GM13976 (cell line): ENCODE measurements at regions not wholly inside any gene's neighbourhood (a gene's known extent, or its start where the extent isn't known, plus 50 kb on each side); places are given as distances from the start of the nearest gene placed in this dataset.

Source experiments
- DNase-seq: peaks from one replicate; pipeline ENCODE4 v3.0.0; 2012; ENCODE audit warnings: low spot score
- in situ Hi-C: fragments of 300-500 bp; cut with MboI; formaldehyde crosslinking; loops from one replicate; pipeline ENCODE4 v1.12.0; 2022; ENCODE audit warnings: low sequenced_read_pairs, mixed read lengths, inconsistent platforms; ENCODE audit not compliant: unreplicated experiment
- TF ChIP-seq, protein P1 (sequence below): IDR thresholded peaks from 2 replicates; pipeline ENCODE4 v1.5.1; 2012; ENCODE audit warnings: borderline replicate concordance, mild to moderate bottlenecking; ENCODE audit not compliant: insufficient read depth; ENCODE audit errors: extremely low read depth, missing control alignments, control extremely low read depth

DNA sequence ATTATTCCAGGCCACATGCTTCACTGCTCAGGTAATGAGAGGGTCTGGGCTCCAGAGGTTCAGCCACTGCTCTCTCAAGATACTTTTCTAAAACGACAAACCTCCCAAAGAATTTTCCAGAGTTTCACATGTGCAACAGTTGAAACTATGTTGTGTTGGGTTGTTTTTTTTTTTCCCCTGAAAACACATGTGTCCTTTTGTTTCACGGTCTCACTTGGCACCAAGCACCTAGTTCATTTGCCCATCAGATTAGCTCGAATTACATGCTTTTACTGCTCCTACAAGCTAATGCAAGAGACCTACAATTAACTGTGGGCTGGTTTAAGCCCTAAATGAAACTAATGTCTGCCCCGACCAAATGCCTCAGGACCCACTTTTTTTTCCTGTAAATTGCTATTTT is 313.3 kb downstream of the FGFR2 start:
- in situ Hi-C loops: no loop called here
- no peak for DNase-seq
- TF ChIP-seq, protein P1, sequence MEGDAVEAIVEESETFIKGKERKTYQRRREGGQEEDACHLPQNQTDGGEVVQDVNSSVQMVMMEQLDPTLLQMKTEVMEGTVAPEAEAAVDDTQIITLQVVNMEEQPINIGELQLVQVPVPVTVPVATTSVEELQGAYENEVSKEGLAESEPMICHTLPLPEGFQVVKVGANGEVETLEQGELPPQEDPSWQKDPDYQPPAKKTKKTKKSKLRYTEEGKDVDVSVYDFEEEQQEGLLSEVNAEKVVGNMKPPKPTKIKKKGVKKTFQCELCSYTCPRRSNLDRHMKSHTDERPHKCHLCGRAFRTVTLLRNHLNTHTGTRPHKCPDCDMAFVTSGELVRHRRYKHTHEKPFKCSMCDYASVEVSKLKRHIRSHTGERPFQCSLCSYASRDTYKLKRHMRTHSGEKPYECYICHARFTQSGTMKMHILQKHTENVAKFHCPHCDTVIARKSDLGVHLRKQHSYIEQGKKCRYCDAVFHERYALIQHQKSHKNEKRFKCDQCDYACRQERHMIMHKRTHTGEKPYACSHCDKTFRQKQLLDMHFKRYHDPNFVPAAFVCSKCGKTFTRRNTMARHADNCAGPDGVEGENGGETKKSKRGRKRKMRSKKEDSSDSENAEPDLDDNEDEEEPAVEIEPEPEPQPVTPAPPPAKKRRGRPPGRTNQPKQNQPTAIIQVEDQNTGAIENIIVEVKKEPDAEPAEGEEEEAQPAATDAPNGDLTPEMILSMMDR: no peak

DNA sequence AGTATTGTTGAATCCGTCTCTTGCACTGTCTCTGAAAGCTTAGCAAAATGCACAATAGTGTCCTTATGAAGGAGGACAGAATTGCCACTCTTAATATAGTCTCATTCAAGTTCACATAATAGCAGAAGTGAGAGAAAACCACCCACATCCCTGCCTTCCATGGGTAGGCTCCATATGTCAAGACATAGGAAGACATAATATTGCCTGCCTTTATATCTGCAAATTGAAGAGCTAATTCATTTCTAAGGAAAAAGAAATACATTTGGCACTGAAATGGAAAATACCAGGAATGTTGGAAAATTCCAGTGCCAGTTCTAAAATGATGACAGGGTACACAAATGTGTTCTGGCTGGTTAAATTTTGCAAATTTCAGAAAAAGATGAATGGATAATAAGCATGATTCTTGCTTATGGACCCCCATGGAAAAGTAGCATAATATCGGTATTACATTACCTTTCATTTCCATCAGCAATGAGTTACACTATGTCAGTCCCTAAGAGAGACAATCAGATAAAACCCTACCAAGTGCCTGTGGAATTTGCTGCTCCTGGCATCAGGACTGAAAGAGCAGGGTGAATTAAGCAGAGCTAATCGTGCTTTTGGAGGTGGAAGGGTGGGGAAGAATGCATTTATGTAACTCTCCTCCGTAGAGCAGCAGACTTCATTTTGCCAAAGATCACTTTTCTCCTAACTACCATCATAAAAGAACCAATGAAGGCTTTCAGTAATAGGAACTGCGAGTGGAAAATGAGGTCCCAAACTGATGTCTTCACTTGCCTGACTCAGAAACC is 312.6 kb downstream of the FGFR2 start:
- no peak for DNase-seq
- TF ChIP-seq, protein P1: no peak
- in situ Hi-C loops: no loop called here

DNA sequence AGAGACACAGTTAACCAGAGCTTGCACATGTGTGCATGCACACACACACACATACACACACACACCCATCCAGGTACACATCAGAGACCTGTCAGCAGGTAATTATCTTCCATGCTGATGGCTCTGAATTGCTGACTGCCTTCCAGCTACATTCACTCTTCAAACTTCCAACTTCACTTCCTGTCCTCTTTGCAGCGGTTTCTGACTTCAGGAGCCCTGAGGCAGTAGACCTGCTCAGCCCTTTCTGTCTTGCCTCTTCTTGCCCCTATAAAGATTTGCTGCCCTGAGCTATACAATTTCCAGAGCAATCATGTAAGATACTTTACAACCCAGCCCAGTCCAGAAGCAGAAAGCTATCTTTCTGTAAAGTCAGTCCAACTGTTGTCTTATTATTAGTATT is 310.2 kb downstream of the FGFR2 start:
- no peak for DNase-seq
- in situ Hi-C loops: no loop called here
- TF ChIP-seq, protein P1: no peak

DNA sequence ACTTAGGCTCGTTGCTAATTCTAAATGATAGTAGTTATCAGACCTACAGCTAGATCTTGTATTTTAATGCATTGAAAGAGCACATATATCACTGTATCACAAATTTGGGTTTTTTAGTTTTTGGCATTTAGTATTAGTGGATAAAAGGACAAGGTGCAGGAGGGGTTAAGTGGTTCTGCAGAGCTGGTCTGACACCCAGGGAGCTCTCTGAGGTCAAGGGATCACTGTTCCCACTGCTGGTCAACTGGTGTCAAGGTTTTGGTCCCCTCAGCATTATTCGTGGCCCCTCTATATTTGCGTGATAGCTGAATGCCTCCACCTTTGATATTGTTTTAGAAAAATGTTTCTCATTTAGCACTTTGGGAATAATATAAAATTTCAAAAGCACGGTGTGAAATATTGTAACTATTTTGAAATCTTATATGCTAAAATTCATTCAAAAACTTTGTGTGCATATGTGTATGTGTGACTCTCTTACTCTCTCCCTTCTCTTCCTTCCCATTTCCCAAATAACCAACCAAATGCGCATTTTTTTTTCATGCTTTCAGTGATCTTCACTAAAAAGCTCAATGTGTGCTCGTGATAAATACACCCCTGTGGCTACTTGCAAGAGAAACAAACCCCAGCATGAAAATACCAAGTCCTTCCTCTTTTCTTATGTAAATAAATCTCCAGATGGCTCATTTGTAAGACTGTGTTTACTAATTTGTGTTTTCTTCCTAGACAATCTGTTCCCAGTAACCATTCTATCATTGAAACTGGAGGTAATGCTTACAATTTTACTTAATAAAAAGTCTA is 309.2 kb downstream of the FGFR2 start:
- in situ Hi-C loops: no loop called here
- DNase-seq: no peak
- TF ChIP-seq, protein P1: no peak

DNA sequence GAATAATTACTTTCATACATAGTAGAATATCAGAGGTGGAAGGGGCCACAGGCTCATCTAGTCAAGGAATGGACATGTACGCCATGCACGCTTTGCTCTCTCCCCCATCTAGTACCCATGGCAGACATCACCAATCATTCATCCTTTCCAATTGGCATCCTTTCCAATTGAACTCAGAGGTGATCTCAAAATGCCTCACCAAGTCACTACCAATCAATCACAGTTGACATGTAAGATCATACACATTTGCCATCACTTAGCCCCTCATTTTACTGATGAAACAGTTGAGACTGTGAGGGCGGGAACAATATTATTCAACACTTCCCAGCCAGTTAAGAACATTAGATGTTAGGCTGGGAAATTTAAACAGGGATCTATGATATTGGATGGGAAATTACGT is 308.4 kb downstream of the FGFR2 start:
- TF ChIP-seq, protein P1: no peak
- no peak for DNase-seq
- in situ Hi-C loops: no loop called here

DNA sequence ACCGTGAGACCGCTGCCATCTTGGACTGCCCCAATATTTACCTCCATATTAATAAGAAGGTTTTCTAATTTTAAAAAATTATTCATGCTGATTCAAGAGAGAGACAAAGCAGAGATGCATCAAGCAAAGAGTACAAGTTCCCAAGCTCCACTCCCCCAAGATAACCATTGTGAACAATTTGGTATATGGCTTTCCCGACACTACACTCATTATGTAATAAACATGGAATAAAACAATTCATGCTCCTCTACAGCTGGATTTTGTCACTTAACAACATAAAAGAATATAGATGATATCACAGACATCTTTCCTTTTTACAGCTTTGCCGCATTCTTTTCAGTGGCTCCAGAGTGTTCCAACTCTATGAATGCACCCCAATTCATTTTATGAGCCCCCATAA is 307.6 kb downstream of the FGFR2 start:
- TF ChIP-seq, protein P1: no peak
- DNase-seq: no peak
- in situ Hi-C loops: no loop called here
